Gastroesophageal sphincter (tissue), 3 donors: ENCODE measurements at regions not wholly inside any gene's neighbourhood (a gene's known extent, or its start where the extent isn't known, plus 50 kb on each side); places are given as distances from the start of the nearest gene placed in this dataset.

Experiments
- POLR2A ChIP-seq, 2 donors: fragments of 450-650 bp; IDR thresholded peaks; one replicate each; pipeline ENCODE4 v1.6.1; 2017; ENCODE audit warnings: antibody characterized with exemption in 2 of 2, mild to moderate bottlenecking in 2 of 2, moderate library complexity in 1 of 2
- TF ChIP-seq, protein P1 (sequence below), 4 experiments: fragments of 200-600 bp in 2 of 4; fragments of 450-650 bp in 2 of 4; sonication (generic) in 1 of 4; IDR thresholded peaks; one replicate each; pipeline ENCODE4 v1.5.1; 2017 to 2019; ENCODE audit warnings: antibody characterized with exemption in 4 of 4, mild to moderate bottlenecking in 2 of 4, moderate library complexity in 2 of 4

DNA sequence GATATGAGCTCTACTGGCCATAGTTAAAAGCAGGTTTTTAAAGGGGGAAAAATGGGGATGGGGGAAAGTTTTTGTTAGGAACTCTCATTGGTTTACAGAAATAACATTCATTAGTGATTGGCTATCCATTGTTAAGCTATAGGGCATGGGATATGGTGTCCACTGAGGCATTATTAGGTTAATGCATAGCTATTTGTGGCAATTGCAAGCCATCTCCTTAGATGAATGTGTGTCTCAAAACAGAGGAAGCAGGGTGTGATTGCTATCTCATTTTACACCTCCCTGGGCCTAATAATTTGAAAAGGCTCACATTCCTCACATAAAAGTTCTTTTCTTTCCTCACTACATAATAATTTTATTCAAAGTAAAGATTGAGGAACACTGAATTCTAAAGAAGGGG lies 396.6 kb downstream of the TAFA4 start:
- TF ChIP-seq POLR2A (IDR thresholded peaks at IDR 0.05) = no peak
- TF ChIP-seq, protein P1, sequence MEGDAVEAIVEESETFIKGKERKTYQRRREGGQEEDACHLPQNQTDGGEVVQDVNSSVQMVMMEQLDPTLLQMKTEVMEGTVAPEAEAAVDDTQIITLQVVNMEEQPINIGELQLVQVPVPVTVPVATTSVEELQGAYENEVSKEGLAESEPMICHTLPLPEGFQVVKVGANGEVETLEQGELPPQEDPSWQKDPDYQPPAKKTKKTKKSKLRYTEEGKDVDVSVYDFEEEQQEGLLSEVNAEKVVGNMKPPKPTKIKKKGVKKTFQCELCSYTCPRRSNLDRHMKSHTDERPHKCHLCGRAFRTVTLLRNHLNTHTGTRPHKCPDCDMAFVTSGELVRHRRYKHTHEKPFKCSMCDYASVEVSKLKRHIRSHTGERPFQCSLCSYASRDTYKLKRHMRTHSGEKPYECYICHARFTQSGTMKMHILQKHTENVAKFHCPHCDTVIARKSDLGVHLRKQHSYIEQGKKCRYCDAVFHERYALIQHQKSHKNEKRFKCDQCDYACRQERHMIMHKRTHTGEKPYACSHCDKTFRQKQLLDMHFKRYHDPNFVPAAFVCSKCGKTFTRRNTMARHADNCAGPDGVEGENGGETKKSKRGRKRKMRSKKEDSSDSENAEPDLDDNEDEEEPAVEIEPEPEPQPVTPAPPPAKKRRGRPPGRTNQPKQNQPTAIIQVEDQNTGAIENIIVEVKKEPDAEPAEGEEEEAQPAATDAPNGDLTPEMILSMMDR (IDR thresholded peaks at IDR 0.05) = no peak
